GM18870 (cell line): ENCODE measurements at regions not wholly inside any gene's neighbourhood (a gene's known extent, or its start where the extent isn't known, plus 50 kb on each side); places are given as distances from the start of the nearest gene placed in this dataset.
"Not testable (repeated sequence)": the region's sequence is repeated elsewhere in the genome, so short reads cannot be mapped to it uniquely, and the experiment has no call there.

ENCODE experiments used
- ATAC-seq: cut with Tn5 transposase; IDR thresholded peaks from one replicate; pipeline ENCODE4 v1.9.1; 2021; ENCODE audit warnings: moderate library complexity; ENCODE audit not compliant: unreplicated experiment

- ATAC-seq, result no peak
Measured at GRCh38 chr10:61059636-61060035, 115.7 kb upstream of the RHOBTB1 start.

DNA sequence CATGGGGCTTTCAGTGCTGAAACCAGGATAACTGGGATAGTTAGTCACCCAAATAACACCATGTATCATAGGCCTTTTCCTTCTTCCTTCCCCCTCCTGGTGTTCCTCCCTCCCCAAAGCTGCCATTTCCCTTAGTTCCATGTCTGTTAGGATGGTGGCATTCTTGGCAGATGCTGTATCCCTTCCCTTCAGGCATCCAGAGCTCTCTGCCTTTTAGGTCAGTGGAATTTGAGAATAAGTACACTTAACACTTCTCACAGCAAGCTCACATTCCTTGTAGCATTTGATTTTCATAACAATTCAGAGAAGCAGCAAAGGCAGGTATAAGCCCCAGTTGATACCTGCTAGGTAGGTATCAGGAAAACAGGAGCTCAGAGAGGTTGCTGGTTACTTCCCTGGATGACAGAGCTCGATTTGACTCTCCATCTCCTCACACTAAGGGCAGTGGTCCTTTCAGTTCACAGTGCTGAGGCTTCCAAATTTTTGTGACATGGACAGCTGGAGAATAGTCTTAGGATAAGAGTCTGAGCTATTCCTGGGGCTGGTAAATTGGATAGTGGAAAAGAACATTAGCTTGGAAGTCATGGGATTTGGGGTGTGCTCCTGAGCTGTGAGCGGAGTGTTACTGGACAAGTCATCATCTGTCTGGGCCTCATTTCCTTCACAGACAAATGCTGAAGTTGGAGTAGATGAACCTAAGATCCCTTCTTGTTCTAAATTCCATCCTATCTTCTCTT is 108.7 kb upstream of the RHOBTB1 start:
- ATAC-seq, result no peak

- no peak for ATAC-seq
Measured at GRCh38 chr10:61051344-61051743, 107.4 kb upstream of the RHOBTB1 start.

DNA sequence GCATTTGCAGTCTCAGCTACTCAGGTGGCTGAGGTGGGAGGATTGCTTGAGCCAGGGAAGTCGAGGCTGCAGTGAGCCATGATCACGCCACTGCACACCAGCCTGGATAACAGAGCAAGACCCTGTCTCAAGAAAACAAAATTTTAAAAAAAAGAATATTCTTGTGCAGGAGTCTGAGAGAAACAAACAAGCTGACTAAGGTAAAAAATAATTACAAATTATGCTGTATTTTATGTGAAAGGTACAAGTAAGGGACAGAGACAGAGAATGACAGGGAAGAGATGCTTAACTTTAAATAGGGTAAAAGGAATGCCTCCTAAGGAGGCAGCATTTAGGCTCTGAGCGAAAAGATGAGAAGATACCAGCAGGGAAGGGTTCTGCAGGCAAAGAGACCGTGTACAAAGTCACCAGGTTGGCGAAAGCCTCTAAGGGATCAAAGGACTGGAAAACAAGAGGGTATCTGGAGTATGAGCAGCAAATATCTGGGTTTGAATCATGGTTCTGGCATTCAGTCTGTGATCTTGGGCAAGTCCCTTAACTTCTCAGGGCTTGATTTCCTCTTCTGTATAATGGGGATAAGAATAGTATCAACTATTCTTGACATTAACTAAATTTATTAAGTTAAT is 106.2 kb upstream of the RHOBTB1 start:
- ATAC-seq, result no peak

- no peak for ATAC-seq
Measured at GRCh38 chr10:61049386-61049785, 105.4 kb upstream of the RHOBTB1 start.

GRCh38 chr10:61047788-61048560 is 104.0 kb upstream of the RHOBTB1 start:
- no peak for ATAC-seq

DNA sequence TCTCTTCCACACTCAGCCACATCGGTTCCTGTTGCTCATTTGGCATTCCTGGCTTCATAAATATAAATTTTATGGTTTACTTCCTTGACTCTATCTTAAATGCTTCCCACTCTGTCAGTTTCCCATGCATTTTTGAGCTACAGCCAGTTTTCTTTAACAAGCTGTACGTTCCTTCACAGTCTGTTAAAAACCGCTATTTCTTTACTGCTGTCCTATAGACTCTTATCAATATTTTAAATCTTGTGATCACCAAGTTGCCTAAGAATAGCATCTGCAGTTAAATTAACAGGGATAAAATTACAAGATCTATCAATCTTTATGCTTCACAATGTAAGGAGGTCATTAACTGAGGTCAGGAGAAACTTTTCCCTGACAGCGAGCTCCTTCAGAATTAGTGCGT is 103.1 kb upstream of the RHOBTB1 start:
- ATAC-seq, result no peak

DNA sequence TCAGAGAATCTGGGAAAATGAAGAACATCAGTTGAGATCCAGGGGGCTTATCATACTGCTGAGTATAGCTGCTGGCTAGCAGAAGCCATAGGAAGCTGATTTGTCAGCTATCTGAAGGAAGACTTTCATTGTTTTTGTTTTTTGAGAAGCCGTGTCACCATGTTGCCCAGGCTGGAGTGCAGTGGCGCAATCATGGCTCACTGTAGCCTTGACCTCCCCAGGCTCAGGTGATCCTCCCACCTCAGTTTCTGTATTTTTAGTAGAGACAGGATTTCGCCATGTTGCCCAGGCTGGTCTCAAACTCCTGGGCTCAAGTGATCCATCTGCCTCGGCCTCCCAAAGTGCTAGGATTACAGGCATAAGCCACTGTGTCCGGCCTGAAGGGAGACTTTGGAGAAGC is 101.5 kb upstream of the RHOBTB1 start:
- ATAC-seq, result not testable (repeated sequence)

- ATAC-seq, result no peak
Measured at GRCh38 chr10:61042533-61042932, 98.5 kb upstream of the RHOBTB1 start.

DNA sequence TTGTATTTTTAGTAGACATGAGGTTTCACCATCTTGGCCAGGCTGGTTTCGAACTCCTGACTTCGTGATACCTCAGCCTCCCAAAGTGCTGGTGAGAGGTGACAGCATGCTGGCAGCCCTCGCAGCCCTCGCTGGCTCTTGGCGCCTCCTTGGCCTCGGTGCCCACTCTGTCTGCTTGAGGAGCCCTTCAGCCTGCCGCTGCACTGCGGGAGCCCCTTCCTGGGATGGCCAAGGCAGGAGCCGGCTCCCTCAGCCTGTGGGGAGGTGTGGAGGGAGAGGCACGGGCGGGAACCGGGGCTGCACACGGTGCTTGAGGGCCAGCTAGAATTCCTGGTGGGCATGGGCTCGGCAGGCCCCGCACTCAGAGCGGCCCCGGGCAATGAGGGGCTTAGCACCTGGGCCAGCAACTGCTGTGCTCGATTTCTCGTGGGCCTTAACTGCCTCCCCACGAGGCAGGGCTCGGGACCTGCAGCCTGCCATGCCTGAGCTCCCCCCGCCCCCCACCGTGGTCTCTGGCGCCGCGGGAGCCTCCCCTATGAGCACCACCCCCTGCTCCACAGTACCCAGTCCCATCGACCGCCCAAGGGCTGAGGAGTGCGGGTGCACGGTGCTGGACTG is 96.5 kb upstream of the RHOBTB1 start:
- no peak for ATAC-seq

- ATAC-seq, result no peak
Measured at GRCh38 chr10:61039868-61040267, 95.9 kb upstream of the RHOBTB1 start.

- not testable (repeated sequence) for ATAC-seq
Measured at GRCh38 chr10:61037261-61037830, 93.4 kb upstream of the RHOBTB1 start.

DNA sequence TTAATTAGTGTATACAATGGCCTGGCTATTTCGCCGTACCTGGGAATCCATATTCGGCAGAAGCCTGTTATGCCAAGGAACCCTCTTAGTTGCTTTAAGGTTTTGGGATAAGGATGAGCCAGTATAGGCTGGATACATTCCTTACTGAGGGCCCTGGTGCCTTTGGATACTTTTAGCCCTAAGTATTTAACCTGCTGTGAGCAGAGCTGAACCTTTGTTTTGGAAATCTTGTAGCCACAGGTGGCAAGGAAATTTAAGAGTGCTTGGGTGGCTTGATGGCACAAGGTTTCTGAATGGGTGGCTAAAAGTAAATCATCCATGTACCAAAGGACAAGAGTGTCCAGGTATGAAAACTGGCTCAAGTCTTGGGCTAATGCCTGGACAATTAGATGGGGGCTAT is 92.2 kb upstream of the RHOBTB1 start:
- ATAC-seq, result not testable (repeated sequence)

GRCh38 chr10:61031341-61031740 is 87.4 kb upstream of the RHOBTB1 start:
- no peak for ATAC-seq

- no peak for ATAC-seq
Measured at GRCh38 chr10:61029411-61029810, 85.4 kb upstream of the RHOBTB1 start.

DNA sequence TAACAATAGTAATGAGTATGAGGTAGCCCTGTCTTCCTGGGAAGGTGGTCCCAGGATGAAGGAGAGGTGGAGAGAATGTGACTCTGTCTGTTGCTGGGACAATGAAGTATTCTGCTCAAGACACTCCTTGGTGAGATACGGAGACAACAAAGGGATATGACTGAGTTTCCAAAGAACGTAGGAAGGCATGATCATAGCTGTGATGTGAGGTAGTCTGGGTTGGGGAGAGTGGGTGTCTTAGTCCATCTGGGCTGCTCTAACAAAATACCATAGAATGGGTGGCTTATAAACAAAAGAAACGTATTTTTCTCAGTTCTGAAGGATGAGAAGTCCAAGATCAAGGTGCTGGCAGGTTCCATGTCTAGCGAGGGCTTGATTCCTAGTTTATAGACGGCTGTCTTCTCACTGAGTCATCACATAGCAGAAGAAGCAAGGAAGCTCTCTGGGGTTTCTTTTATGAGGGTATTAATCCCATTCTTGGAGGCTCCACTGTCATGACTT is 84.9 kb upstream of the RHOBTB1 start:
- no peak for ATAC-seq

GRCh38 chr10:61024856-61025201 is 80.8 kb upstream of the RHOBTB1 start:
- no peak for ATAC-seq

GRCh38 chr10:61024151-61024855 is 80.3 kb upstream of the RHOBTB1 start:
- ATAC-seq, result no peak

DNA sequence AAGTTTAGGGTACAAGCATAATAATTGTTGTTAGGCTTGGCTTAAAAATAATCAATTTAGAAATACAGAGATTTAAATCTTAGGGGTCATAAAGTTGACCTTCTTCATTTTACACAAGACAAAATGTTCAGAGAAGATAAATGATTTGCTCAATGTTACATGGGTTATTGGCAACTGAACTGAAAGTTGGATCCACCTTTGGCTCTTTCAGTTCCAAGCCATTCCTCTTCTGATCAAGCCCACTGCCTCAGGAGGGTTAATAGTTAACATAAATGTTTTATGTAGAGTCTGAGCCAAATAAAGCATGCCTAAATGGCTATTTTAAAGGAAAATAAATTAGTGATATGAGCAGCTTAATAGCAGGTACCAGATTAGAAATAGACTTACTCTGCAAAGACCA is 79.1 kb upstream of the RHOBTB1 start:
- no peak for ATAC-seq

- no peak for ATAC-seq
Measured at GRCh38 chr10:61021926-61022325, 77.9 kb upstream of the RHOBTB1 start.
